Right lobe of liver (tissue), 4 donors: ENCODE measurements at regions not wholly inside any gene's neighbourhood (a gene's known extent, or its start where the extent isn't known, plus 50 kb on each side); places are given as distances from the start of the nearest gene placed in this dataset.

Experiments used
- POLR2A ChIP-seq: fragments of 450-650 bp; IDR thresholded peaks from one replicate; pipeline ENCODE4 v1.6.1; 2017; ENCODE audit warnings: antibody characterized with exemption, mild to moderate bottlenecking
- TF ChIP-seq, protein P1 (sequence below), 4 donors: fragments of 200-600 bp in 3 of 4; fragments of 450-650 bp in 1 of 4; IDR thresholded peaks; one replicate each; pipeline versions ENCODE4 v1.5.1 to v1.8.0; 2016 to 2022; ENCODE audit warnings: antibody characterized with exemption in 4 of 4, mild to moderate bottlenecking in 2 of 4
- donor health status: DM: no; HTN: no; CAD: no.
- donor health status: DM: no; HTN: no; CAD: no.
- donor health status: DM: no; HTN: yes; CAD: no.

GRCh38 chr1:192445241-192445640 lies 128.4 kb downstream of the RGS21 start:
- TF ChIP-seq, protein P1, sequence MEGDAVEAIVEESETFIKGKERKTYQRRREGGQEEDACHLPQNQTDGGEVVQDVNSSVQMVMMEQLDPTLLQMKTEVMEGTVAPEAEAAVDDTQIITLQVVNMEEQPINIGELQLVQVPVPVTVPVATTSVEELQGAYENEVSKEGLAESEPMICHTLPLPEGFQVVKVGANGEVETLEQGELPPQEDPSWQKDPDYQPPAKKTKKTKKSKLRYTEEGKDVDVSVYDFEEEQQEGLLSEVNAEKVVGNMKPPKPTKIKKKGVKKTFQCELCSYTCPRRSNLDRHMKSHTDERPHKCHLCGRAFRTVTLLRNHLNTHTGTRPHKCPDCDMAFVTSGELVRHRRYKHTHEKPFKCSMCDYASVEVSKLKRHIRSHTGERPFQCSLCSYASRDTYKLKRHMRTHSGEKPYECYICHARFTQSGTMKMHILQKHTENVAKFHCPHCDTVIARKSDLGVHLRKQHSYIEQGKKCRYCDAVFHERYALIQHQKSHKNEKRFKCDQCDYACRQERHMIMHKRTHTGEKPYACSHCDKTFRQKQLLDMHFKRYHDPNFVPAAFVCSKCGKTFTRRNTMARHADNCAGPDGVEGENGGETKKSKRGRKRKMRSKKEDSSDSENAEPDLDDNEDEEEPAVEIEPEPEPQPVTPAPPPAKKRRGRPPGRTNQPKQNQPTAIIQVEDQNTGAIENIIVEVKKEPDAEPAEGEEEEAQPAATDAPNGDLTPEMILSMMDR (IDR thresholded peaks at IDR 0.05): no peak
- TF ChIP-seq POLR2A: no peak
